GM10248 (cell line): ENCODE measurements at regions not wholly inside any gene's neighbourhood (a gene's known extent, or its start where the extent isn't known, plus 50 kb on each side); places are given as distances from the start of the nearest gene placed in this dataset.
"Not testable (repeated sequence)": the region's sequence is repeated elsewhere in the genome, so short reads cannot be mapped to it uniquely, and the experiment has no call there.

Experiments
- CTCF ChIA-PET: fragments of 300-600 bp; sonication (Branson Sonifier 250); formaldehyde crosslinking; extraction: SDS; loops from one replicate; lab custom pipeline; 2021; ENCODE audit warnings: antibody characterized with exemption; lab: Yijun Ruan, JAX
- POLR2A ChIA-PET: fragments of 350-650 bp; sonication (Branson Sonifier 250); formaldehyde crosslinking; extraction: SDS; loops from one replicate; lab custom pipeline; 2020; ENCODE audit warnings: antibody characterized with exemption; lab: Yijun Ruan, JAX
- DNase-seq: peaks from one replicate; pipeline ENCODE4 v3.0.0; 2012; ENCODE audit errors: extremely low spot score
- CTCF ChIP-seq: IDR thresholded peaks from 2 replicates; pipeline ENCODE4 v1.5.1; 2012; ENCODE audit warnings: mild to moderate bottlenecking, low read depth; ENCODE audit errors: extremely low read depth, missing control alignments, control extremely low read depth

GRCh38 chr5:99378443-99378842 is 449.6 kb upstream of the CHD1 start:
- POLR2A ChIA-PET, result no interaction called here
- CTCF ChIA-PET, result no interaction called here
- no peak for DNase-seq
- no peak for TF ChIP-seq CTCF

- no peak for TF ChIP-seq CTCF
- CTCF ChIA-PET, result no interaction called here
- POLR2A ChIA-PET, result no interaction called here
- no peak for DNase-seq
Observed at GRCh38 chr5:99369797-99370593, 441.2 kb upstream of the CHD1 start.

DNA sequence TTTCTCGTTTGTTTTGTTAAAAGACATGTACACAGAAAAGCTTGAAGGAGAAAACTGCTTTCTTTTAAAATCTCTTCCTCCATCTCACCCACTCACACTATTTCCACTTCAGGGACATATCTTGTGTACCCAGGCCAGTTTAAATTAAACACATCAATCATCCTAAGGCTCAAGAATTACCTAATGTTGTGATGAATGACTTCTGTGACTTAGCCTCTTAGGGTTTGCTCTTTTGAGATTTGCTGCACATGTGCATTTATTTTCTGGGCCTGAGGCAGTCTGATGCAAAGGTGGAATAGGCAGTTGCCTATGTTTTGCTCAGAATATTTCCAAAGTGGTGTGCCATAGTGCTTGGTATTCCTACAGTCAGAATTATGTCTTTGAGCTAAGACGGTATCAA is 439.9 kb upstream of the CHD1 start:
- POLR2A ChIA-PET, result no interaction called here
- no peak for DNase-seq
- TF ChIP-seq CTCF, result no peak
- CTCF ChIA-PET, result no interaction called here

DNA sequence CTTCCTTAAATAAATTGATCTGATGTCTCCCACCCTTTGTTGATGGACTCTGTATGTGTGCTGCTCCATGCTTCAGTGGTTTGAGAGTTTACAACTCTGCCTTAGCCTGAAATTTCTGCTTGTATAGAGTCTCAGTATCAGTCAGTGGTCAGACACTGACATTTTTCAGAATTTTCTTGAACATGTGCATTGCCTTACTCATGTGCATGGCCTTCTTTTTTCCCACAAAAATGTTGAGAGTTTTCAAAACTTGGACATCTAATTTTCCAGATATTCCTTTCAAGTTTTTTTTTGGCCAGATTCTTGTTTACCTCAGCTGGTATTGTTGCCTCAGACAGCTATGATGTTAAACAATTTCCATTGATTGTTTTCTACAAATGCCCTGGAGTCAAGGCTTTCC is 427.1 kb upstream of the CHD1 start:
- ChIA-PET POLR2A (no interaction called here), CTCF (no interaction called here)
- no peak for TF ChIP-seq CTCF
- DNase-seq, result no peak

DNA sequence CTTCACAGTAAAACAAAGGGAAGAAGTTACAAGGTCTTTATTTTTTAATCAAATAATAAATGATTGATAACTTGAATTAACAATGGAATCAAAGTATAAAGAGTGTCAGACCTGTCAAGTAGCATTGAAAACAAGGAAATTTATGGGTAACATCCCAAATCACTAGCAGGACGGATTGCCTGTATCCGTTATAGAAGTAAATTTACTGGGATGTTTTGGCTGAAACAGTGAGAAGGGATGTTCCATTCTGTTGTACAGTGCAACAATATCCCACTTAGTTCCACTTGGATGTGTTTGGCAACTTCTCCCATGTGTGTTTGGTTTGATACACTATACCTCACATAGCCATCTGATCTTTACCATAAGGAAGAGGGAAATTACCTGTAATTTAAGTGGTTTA is 421.0 kb upstream of the CHD1 start:
- no peak for TF ChIP-seq CTCF
- CTCF ChIA-PET, result no interaction called here
- no peak for DNase-seq
- POLR2A ChIA-PET, result no interaction called here

GRCh38 chr5:99348597-99348996 is 419.8 kb upstream of the CHD1 start:
- CTCF ChIA-PET, result no interaction called here
- POLR2A ChIA-PET, result no interaction called here
- TF ChIP-seq CTCF, result no peak
- no peak for DNase-seq

- CTCF ChIA-PET, DNase-seq, POLR2A ChIA-PET: not testable (repeated sequence)
Observed at GRCh38 chr5:99339758-99340157, 411.0 kb upstream of the CHD1 start.
